COR-L47 (cell line): ENCODE measurements at regions not wholly inside any gene's neighbourhood (a gene's known extent, or its start where the extent isn't known, plus 50 kb on each side); places are given as distances from the start of the nearest gene placed in this dataset.

Experiments used
- DNase-seq: peaks from one replicate; lab custom pipeline; 2025; lab: John Stamatoyannopoulos, UW

DNA sequence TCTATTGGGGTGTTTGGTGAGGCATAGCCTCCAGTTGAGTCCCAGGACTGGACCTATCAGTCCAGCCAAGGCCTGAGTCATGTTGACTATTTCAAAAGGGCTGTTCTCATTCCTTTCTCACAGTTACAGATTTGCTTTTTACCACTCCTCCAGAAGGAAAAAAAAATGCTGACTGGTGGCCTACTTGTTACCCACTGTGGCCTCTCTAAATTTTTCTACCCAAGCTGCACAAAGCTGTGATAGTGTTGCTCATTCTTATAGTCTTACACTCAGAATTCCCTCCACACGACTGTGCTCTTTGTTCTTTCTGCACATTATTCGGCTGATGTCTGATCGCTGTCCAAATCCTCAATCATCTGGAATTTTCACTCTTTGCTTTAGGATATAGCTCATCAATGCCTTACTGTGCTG, 1142.2 kb downstream of the IGSF11 start:
- DNase-seq: no peak

DNA sequence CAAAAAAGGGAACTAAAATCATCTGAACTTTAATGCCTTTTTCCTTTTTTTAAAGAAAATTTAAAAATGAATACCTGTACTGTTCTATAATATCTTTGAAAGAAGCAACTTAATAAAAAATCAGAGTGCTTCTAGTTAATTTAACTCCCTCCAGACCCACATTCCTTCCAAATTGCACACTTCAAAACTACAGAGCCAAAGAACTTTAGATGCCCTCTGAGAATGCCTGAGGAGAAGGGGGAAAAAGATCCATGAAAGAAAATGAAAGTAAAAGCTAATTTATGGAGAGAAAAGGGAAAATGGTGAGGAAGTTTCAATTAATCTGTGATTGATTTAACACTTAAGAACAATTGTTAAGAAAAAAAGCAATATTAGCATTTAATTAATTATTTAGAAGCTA, 1141.6 kb downstream of the IGSF11 start:
- no peak for DNase-seq

DNA sequence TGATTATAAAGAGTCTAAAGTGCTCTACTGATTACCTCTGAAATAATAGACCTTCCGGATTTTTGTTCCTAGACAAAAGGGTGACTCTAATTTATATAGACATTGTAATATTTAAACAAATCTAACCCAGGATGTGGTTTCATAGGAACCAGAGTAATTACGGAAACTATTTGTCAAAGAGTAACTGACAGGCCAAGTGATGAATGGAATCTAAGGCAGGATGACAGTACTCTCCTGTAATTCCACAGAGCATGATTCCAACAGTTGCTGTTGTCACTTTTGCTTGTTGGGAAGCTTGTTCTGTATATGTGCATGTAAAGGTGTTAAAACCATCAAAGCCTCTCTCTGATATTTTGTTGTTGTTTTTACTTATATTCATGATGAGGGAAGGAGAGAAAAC, 1141.0 kb downstream of the IGSF11 start:
- peak; percentile 81 for DNase-seq

DNA sequence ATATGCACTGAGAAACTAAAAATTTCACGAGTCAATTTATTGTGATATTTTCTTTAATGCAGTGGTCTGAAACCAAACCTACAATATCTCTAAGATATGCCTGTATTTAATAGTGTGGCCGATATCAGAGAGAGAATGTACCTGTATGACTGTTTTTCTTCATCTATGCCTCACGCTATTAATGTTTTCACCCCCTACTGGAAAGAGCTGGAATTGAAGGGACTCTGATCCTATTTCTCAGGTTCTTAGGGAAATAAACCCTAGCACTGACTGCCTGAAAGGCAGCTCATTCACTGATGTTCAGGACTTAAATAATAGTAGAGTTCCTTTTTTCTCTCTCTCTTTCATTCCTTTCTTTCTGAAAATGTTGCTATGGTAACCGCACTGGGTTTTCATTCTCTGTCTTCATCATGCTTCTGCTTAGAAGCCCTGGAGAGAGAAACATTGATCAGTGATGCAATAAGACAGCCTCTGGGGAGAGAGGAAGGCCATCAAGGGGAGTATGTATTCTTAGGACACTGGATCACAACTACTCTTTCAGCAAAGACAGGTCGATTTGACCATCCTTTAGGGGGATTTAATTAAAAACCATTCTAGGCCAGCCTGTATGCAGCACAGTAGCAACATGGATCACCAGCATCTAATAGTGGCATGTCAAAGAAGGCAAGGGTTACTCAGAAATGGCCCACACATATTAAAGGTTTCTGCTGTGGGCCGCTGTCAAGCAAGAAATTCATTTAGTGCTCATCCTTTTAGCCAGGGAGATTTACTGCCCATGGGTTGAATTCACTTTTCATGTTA, 1135.7 kb downstream of the IGSF11 start:
- DNase-seq: no peak

DNA sequence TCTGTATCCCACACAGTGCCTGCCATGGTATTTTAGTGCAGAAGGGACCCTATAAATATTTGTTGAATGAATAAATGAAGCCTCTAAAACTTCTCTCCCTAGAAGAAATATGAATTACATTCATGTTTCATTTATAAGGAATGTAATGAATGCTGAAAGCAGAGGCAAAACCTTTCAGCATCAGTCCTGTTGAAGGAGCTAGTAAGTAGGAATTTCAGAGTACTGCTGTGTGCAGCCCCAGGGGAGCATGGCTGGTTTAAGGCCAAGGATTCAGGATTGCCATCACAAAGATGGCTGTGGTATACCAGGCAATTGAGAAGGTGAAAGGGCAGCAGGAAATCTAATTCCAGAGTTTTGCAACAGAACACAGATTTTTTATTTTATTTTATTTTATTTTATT, 1131.4 kb downstream of the IGSF11 start:
- no peak for DNase-seq

DNA sequence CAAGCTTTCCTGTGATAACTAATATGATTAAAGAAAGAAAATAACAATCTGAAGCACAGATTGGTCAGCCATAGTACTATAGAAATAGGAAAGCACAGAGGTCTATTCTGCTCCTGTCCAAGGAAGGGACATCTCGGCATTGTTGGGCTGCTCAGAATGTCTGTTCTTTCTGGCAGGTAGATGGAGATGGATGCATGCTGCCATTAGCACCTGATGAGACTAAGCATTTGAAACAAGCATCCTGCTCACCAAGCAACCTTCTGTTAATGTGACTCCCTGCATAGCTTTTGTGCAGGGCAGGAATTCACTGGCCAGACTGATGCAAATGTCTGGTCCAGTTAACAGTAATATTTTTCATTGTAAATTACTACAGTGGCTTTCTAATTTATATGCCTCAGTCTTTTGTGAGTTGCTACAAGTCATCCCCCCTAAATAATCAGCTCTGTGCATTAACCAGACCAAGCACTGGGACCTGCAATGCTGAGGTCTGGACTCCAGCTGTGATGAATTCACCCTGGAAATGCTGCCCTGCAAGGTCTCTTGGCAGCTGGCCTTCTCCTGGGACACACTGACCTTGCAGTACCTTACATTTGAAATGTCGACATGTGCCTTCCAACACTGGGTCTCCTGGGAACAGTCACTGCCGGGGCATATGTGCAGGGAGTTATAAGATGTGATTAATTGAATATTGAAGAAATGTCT, 1123.7 kb downstream of the IGSF11 start:
- no peak for DNase-seq

DNA sequence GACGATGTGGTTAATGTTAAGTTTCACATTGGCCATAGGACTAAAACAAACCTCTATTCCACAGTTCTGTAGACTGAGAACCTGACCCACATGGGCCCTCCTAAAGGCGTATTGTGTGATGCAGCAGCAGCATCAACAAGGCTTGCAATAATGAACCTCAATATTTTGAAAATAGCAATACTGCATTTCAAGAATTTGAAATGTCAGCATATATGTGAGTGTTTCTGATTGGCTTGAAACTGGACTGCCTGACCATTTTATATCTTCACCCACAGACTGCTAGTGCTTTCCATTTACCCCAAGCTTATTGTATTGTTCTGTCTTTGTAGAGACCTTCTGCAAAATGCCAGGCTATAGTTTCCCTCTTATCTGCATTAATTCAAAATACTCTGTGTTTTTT, 1122.3 kb downstream of the IGSF11 start:
- DNase-seq: no peak

DNA sequence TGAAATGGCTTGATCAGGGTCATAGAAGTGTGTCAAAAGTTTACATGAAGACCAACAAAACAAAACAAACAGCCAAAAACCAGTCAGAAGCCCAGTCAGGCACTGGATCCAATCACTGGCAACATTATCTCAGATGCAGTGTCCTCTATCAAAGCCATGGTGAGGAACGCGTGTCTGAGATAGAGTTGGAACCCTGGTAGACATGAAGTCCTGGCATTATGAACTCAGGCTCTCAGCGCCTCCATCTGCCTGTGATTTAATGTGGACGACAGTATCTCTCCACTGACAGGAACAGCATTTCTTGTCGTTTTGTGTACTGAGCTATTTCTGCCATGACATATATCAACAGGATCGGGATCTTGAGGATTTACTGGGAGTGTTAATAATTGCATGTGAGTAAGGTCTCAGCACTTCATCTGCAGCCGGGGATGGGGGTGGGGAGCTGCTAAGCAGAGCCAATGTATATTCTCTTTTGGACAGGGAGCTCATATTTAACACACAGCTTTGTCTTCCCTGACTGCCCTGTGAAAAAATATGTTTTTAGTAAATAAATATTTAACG, 1120.0 kb downstream of the IGSF11 start:
- no peak for DNase-seq

DNA sequence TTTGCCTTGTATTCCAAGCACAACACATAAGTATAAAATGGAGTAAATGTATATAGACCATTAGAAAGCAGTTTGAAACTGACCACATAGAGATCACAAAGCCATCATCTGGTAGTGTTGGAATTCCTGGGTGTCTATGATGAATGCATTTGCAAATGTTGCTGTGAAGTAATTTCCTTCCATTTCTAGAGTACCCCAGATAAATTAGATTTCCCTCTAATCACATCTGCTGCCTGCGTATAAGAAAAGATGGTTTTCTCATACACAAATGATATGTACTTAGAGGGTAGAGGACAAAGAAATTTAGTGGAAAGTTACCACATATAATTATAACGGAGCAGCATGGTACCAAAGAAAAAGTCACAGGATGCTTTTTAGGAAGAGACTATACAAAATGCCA, 1117.8 kb downstream of the IGSF11 start:
- no peak for DNase-seq

DNA sequence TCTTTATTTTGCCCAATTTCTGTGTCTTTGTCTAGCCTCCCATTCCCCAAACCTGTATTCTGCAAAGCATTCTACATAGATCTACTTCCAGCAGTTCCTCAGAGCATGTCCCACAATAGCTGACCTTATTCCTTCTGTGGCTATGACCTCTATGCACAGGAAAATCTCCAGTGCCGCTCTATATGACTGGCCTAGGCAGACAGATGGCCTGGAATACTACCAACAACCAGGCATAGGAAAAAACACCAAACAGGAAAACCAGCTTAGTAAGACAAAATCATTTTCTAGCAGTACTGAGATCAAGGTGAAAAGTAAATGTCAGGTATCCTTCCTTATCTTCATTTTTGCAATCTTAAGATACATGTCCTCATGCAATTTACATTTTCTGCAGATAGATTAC, 1115.0 kb downstream of the IGSF11 start:
- DNase-seq: no peak

DNA sequence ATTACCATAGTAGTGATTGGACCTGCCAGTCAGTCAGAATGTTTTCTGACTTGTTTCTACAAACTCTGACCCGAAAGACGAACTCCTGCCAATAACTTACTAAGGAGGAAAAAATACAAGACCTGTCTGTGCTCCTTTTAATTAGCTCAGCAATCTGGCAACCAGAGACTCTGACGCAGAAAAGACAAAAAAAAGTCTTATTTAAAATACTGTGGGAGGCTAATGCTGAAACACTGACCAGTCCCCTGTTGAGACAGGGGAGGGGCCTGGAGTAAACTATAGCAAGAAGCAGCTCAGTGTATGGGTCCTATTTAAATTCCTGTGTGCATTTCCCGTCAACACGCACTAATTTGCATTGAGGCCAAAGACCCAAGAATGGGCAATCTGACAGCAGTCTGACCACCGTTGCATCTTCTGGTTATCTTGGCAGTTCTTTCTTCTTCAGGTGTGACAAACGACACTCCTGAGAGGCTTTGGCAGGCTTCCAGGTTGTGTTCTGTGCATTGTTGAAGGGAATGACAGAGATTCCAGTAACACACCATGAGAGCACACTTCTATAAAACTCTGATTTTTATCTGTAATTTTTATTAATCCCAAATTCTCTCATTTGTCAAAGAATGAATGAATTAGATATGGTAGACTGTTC, 1114.3 kb downstream of the IGSF11 start:
- DNase-seq: peak; percentile 6

DNA sequence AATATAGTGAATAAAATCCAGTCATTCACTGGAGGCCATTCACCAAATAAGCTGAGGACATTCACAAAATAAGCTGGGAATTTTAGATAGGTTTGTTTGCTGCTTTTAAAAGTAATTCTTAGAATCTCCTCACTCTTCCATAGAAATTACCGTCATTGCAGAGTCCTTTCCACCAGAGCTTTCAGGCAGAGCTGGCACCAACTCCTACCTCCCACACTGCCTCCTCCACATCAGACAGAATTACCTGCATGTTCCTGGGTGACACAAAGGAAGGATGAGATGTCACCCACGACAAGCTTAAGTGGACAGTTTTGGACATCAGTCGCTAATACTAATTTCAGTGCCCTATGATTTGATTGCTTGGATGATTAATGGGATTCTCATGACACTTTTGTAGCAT, 1113.2 kb downstream of the IGSF11 start:
- DNase-seq: no peak

DNA sequence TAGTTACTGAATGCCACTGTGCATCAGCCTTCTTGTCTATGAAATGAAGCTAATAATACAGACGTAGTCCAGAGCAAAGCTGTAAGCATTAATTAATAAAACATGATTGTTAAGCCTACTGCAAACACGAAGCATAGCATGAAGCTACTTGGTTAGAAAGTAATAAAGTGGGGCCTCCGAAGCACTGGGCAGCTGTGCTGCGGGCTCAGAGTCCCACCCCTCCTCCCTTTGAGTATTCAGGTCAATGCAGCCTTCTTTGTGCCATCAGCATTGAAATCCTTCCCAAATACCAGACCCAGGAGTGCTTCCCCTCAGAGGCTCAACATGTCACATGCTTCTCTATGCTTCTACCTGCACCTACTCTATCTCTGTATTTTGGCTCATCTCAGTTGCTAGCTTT, 1112.6 kb downstream of the IGSF11 start:
- no peak for DNase-seq

DNA sequence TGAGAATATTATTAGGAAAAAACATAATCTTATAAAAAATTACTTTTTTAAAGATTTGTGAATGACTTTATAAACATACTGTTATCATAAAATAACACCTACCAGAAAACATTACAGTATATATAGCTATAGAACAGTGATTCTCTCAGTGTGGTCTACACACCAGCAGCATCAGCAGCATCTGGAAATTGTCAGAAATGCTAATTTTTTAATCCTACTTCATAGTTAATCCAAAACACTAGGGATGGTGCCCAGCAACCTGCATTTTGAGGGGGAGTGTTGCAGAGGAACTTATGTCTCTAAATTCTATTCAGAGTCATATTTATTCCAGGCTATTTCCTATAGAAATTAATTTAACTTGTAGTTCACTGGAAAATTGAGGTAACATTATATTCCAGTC, 1107.8 kb downstream of the IGSF11 start:
- no peak for DNase-seq

DNA sequence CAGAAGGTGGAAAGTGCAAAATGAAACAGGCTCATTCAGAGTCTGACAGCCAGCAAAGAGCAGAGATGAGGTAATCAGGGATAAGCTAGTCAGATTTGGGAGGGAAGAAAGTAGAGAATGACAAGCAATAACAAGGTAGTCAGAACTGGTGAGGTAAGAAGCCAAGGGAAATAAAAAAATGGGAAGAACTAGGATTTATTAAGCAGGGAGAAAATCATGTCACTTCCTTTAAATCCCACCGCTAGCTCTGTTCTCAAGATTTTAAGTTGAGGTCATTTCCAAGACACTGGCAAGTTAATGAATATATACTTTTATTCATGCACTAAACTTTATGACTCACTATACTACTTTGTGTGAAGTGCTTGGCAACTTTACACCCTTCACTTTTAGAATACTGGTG, 1106.8 kb downstream of the IGSF11 start:
- DNase-seq: no peak

DNA sequence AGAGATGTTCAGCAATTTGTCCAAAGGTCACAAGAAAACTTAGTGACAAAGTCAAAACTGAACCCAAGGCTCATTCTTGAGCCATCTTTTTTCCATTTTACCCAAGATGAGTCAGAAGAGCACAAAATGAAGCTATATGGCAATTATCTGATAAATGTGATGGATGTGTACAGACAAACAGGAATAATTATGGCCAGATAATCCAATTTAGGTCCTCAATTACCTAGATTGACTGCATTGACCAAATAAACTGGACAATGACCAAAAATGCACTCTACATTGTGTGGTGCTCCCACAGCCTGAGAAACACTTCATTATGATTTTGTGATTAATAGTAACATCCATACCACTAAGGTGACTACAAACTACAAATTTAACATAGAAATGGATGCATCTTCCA, 1105.8 kb downstream of the IGSF11 start:
- peak; percentile 33 for DNase-seq

DNA sequence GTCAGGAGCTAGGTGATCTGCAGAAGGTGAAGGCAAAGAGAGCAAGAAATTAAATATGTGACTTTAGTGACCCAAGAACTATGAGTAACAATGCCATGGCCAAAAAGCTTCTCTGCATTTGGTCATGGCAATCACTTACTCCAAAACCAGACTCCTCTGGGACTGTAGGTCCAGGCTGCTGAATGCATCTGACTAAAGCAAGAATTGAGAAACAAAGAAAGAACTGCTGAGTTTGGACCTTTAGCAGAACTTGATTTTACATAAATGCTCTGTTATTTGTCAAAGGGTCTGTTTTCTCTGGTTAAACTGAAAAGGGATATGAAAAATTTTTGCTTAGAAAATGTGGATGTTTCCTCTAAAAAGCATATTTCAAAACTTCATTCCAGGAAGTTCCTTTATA, 1102.2 kb downstream of the IGSF11 start:
- no peak for DNase-seq

DNA sequence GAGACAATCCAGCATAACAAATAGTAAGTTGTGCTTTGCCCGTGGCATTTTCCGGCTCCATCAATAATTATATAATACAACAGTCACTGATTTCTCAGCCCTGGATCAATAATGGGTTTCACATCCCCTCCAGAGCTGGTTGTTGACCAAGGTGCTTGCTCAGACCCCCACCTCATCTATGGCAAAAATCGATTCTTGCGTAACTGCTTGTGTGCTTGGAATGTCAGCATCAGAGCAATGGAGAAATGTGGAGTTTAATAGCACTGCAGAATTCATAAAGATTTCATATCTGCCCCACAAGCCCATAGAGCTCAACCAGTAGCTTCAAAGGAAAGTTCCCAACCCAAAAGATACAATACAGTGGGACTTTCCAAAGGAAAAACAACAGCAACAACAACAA, 1098.5 kb downstream of the IGSF11 start:
- no peak for DNase-seq

DNA sequence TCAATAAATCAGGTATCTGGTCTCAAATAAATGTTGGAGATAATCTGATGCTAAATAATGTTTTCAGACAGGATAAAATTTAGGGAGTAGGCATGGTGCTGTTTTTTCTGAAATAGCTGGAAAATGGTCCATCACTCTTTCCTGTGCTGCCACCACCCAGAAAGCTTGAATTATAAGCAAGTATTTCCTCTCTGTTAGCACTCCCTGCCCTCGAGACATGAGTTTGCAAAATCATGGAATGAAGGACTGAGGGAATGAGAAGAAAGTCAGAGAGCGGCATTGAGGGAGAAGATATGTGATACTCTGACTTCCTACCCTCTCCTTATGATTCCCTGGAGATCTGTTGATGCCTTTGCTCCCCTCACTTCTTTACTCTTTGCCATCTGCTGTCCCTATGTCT, 1095.7 kb downstream of the IGSF11 start:
- no peak for DNase-seq

DNA sequence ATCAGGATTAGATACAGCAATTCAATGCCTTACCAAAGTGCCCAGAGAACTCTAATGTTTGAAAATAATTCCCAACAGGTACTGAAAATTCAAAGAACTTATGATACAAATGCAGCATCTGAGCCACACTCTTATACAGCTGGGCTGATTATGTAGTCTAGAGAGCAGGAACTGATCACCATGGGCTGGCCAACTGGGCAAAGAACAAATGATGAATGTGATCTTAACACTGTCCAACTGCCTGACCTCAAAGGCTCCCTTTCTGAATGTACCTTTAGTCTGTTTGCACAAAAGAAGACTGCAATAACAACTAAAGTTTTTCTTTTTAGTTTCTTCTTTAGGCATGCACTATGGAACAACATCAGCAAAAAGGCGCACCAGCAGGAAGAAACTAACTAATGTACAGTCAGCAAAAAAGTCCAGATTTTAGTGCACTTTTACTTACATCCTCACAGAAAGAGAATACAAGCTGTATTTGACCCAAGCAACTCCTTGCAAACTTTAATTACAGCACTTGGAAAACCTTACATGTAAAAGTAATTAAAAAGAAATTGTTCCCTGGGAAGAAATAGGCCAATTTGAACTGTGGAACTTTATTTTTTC, 1095.1 kb downstream of the IGSF11 start:
- no peak for DNase-seq

DNA sequence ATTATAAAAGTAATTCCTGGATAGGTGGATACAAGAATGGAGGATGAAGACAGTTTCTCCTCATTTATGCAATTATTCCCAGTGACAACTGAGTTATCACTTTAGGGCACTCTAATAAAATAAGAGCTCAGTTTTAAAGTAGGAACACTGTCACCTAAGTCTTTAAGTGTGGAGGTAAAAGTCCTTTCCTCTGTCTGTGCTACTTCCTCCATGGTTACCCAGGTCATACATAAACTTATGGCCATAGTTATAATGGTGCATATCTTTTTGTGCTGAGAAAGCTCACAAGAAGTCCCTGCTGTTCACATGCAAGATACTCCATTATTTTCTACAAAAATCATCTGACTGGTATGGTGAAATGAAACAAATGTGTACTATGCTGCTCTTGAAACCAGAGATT, 1093.6 kb downstream of the IGSF11 start:
- no peak for DNase-seq

DNA sequence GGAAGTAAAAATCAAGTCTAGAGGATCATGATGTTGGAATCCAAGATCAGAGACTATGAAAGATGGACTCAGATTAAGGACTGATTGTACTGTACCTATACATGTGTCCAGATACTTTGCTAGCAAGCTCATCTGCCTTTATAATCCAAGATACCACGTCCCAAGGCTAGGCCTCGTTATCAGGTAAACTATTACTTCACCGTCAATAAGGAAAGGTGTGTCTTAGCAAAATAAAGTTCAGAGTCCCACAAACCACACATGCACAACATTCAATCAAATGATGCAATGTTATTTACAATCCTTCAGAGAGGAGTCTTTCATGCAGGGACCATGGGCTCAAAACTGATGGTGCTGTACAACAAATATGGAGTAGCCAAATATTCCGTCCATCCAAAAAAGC, 1092.9 kb downstream of the IGSF11 start:
- no peak for DNase-seq

DNA sequence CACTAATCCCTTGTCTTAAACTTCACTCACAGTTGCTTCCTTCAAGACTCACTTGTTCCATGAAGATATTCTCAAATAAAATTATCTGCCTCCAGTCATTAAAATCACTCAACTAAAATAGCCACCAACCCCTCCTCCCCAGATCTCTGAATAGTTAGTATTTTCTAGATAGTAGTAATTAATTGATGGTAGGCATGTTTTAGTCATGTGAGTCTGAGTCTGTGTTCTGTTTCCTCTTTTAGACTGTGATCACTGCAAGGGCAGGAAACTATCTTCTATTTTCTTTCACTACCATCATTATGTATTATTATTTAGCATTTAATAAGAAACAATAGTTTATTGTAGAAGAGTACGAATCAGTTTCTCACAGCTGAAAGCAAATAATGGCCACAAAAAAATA, 1080.5 kb downstream of the IGSF11 start:
- no peak for DNase-seq
